GM21737 (cell line): ENCODE measurements at regions not wholly inside any gene's neighbourhood (a gene's known extent, or its start where the extent isn't known, plus 50 kb on each side); places are given as distances from the start of the nearest gene placed in this dataset.
A peak's percentile ranks its signal among the peaks of the same experiment; 100 is the strongest.
"Not testable (repeated sequence)": the region's sequence is repeated elsewhere in the genome, so short reads cannot be mapped to it uniquely, and the experiment has no call there.

Source experiments
- ATAC-seq: cut with Tn5 transposase; IDR thresholded peaks from one replicate; pipeline ENCODE4 v1.9.1; 2021; ENCODE audit warnings: mild to moderate bottlenecking, moderate library complexity; ENCODE audit not compliant: unreplicated experiment

GRCh38 chr4:68720723-68721122 lies 50.3 kb upstream of the UGT2B15 start:
- ATAC-seq = not testable (repeated sequence)

- no peak for ATAC-seq
Measured at GRCh38 chr4:68724426-68724825, 54.0 kb upstream of the UGT2B15 start.

- ATAC-seq = no peak
Measured at GRCh38 chr4:68724922-68725321, 54.5 kb upstream of the UGT2B15 start.

GRCh38 chr4:68732653-68733466 lies 62.4 kb upstream of the UGT2B15 start:
- peak; percentile 89 for ATAC-seq

- peak; percentile 59 for ATAC-seq
Measured at GRCh38 chr4:68734095-68734494, 63.6 kb upstream of the UGT2B15 start.

- no peak for ATAC-seq
Measured at GRCh38 chr4:68735106-68735505, 64.7 kb upstream of the UGT2B15 start.

GRCh38 chr4:68736813-68737212 lies 66.4 kb upstream of the UGT2B15 start:
- no peak for ATAC-seq

- no peak for ATAC-seq
Measured at GRCh38 chr4:68738036-68738435, 67.6 kb upstream of the UGT2B15 start.

GRCh38 chr4:68744368-68744767 lies 71.4 kb upstream of the UGT2B10 start:
- ATAC-seq = no peak

GRCh38 chr4:68748181-68748991 lies 67.4 kb upstream of the UGT2B10 start:
- ATAC-seq = no peak

GRCh38 chr4:68750555-68750954 lies 65.2 kb upstream of the UGT2B10 start:
- no peak for ATAC-seq

- no peak for ATAC-seq
Measured at GRCh38 chr4:68751138-68751537, 64.7 kb upstream of the UGT2B10 start.

GRCh38 chr4:68765876-68766275 lies 49.9 kb upstream of the UGT2B10 start:
- no peak for ATAC-seq
